Liver (tissue), 8 donors: ENCODE measurements at regions not wholly inside any gene's neighbourhood (a gene's known extent, or its start where the extent isn't known, plus 50 kb on each side); places are given as distances from the start of the nearest gene placed in this dataset.

Experiments used
- DNase-seq: peaks from one replicate; pipeline ENCODE4 v3.0.0-alpha.2; 2017; ENCODE audit warnings: low spot score
- H3K27ac ChIP-seq, 2 donors: one replicate each; pipeline ENCODE4 v1.7.0; 2013; ENCODE audit warnings: inconsistent platforms in 2 of 2, low read length in 2 of 2, control low read depth in 1 of 2, low read depth in 1 of 2, mild to moderate bottlenecking in 1 of 2
- H3K27me3 ChIP-seq, 4 donors: one replicate each; pipeline versions ENCODE4 v1.6.1 to v1.7.0; 2013; ENCODE audit warnings: low read length in 3 of 4, inconsistent platforms in 1 of 4, mild to moderate bottlenecking in 1 of 4, moderate library complexity in 1 of 4; ENCODE audit not compliant: control insufficient read depth in 4 of 4, insufficient read depth in 4 of 4
- H3K36me3 ChIP-seq, 4 donors: one replicate each; pipeline versions ENCODE4 v1.6.1 to v1.7.0; 2013; ENCODE audit warnings: low read length in 3 of 4, mild to moderate bottlenecking in 3 of 4, low read depth in 1 of 4, moderate library complexity in 1 of 4; ENCODE audit not compliant: control insufficient read depth in 4 of 4, insufficient read depth in 3 of 4
- H3K4me1 ChIP-seq, 4 donors: one replicate each; pipeline versions ENCODE4 v1.6.1 to v1.7.0; 2013; ENCODE audit warnings: low read length in 3 of 4, mild to moderate bottlenecking in 3 of 4, moderate library complexity in 1 of 4; ENCODE audit not compliant: control insufficient read depth in 4 of 4, insufficient read depth in 4 of 4
- H3K4me3 ChIP-seq, 3 donors: one replicate each; pipeline versions ENCODE4 v1.6.1 to v1.7.0; 2013; ENCODE audit warnings: low read length in 3 of 3, control low read depth in 1 of 3, low read depth in 1 of 3, mild to moderate bottlenecking in 1 of 3
- H3K9ac ChIP-seq, 2 donors: one replicate each; pipeline ENCODE4 v1.7.0; 2013; ENCODE audit warnings: low read length in 2 of 2, mild to moderate bottlenecking in 2 of 2, moderate library complexity in 2 of 2, control low read depth in 1 of 2, low read depth in 1 of 2
- H3K9me3 ChIP-seq, 4 donors: one replicate each; pipeline versions ENCODE4 v1.6.1 to v1.7.0; 2013; ENCODE audit warnings: low read length in 3 of 4; ENCODE audit not compliant: control insufficient read depth in 4 of 4
- ATF3 ChIP-seq: IDR thresholded peaks from 2 replicates; pipeline ENCODE4 v1.6.1; 2016; ENCODE audit warnings: antibody characterized with exemption
- CTCF ChIP-seq: fragments of 150-350 bp; IDR thresholded peaks from 2 replicates; pipeline ENCODE4 v1.5.1; 2017; ENCODE audit warnings: improper control_type of control experiment, low read depth, low read length; ENCODE audit not compliant: missing input control
- EGR1 ChIP-seq, 2 donors: IDR thresholded peaks; 2 replicates each; pipeline ENCODE4 v1.6.1; 2016 to 2018; ENCODE audit warnings: antibody characterized with exemption in 2 of 2, low read depth in 2 of 2
- FOXA1 ChIP-seq: IDR thresholded peaks from 2 replicates; pipeline ENCODE4 v1.6.1; 2016; ENCODE audit warnings: antibody characterized with exemption
- FOXA2 ChIP-seq: IDR thresholded peaks from 2 replicates; pipeline ENCODE4 v1.6.1; 2016; ENCODE audit warnings: antibody characterized with exemption
- GABPA ChIP-seq, 2 donors: IDR thresholded peaks in 1 of 2; conservative IDR thresholded peaks in 1 of 2; 2 replicates each; pipeline ENCODE4 v1.6.1; 2016; ENCODE audit warnings: antibody characterized with exemption in 2 of 2, mild to moderate bottlenecking in 1 of 2, moderate library complexity in 1 of 2
- HNF4A ChIP-seq, 2 donors: conservative IDR thresholded peaks; 2 replicates each; pipeline ENCODE4 v1.6.1; 2016; ENCODE audit warnings: antibody characterized with exemption in 2 of 2, mild to moderate bottlenecking in 2 of 2
- HNF4G ChIP-seq: IDR thresholded peaks from 2 replicates; pipeline ENCODE4 v1.6.1; 2016; ENCODE audit warnings: antibody characterized with exemption
- JUND ChIP-seq, 2 donors: IDR thresholded peaks; 2 replicates each; pipeline ENCODE4 v1.6.1; 2016; ENCODE audit warnings: antibody characterized with exemption in 2 of 2
- MAX ChIP-seq: IDR thresholded peaks from 2 replicates; pipeline ENCODE4 v1.6.1; 2016; ENCODE audit warnings: antibody characterized with exemption
- NR2F2 ChIP-seq: IDR thresholded peaks from 2 replicates; pipeline ENCODE4 v1.6.1; 2016; ENCODE audit warnings: antibody characterized with exemption
- RAD21 ChIP-seq, 2 donors: IDR thresholded peaks; 2 replicates each; pipeline ENCODE4 v1.6.1; 2016; ENCODE audit warnings: antibody characterized with exemption in 2 of 2, mild to moderate bottlenecking in 2 of 2
- REST ChIP-seq: IDR thresholded peaks from 2 replicates; pipeline ENCODE4 v1.6.1; 2016; ENCODE audit warnings: antibody characterized with exemption, mild to moderate bottlenecking
- RXRA ChIP-seq, 2 donors: IDR thresholded peaks; 2 replicates each; pipeline ENCODE4 v1.6.1; 2017 to 2018; ENCODE audit warnings: antibody characterized with exemption in 2 of 2, mild to moderate bottlenecking in 1 of 2
- TAF1 ChIP-seq: conservative IDR thresholded peaks from 2 replicates; pipeline ENCODE4 v1.6.1; 2016; ENCODE audit warnings: antibody characterized with exemption, mild to moderate bottlenecking
- YY1 ChIP-seq: IDR thresholded peaks from 2 replicates; pipeline ENCODE4 v1.6.1; 2016; ENCODE audit warnings: antibody characterized with exemption, mild to moderate bottlenecking
- WGBS: extraction: QIAGEN DNeasy Blood & Tissue Kit; methylation state at CpG from one replicate; pipeline ENCODE4 v1.1.7; 2013; 5-methylcytosine and 5-hydroxymethylcytosine counted together
- TF ChIP-seq, protein P1 (sequence below): IDR thresholded peaks from 2 replicates; pipeline ENCODE4 v1.6.1; 2016; ENCODE audit warnings: antibody characterized with exemption
- donor health status: healthy.
- donor health status: healthy.
- donor health status: healthy.
- donor health status: healthy.
- donor health status: healthy.

DNA sequence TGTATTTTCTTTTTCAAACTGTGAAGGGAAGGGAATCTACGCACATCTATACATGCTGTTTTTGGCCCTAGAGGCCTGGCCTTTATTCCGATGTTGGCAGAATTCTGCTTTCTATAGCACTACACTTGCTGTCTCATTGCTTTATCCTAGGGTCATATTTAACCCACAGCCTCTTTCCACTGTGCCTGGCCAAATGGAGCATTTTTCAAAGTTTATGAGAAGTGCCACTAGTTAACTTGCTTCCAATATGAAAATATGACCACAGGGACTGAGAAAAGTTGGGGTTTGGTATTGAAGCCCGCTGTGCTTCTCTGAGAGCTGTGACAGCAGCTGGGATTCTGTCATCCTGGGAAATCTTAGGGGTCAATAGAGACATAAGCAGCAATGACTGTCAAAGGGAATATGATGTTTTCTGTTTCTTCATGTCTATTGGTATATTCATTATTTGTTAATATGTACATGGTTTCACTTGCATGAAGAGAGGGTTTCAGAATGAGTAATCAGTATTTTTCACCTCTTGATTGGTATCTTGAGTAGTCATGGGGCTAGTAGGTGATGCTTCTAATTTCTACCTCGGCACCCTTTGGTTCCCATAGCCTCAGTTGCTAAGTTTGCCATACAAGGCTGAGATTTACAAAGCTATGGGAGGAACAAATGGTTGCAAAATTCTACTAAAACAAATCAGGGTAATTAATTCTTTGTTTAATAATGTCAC lies 275.8 kb upstream of the RBMS3 start:
- no peak overlapping the region for H3K9ac ChIP-seq
- no peak overlapping the region for H3K4me3 ChIP-seq
- 85% methylated on average over 4 of the region's 4 CpGs for WGBS
- no peaks in the 10 kb centered on the region for H3K9me3 ChIP-seq
- no peak for TF ChIP-seq CTCF
- peaks cover 0 to 2% (median 0%) of the 10 kb centered on the region in 4 donors for H3K27me3 ChIP-seq
- no peaks in the 10 kb centered on the region for H3K36me3 ChIP-seq
- H3K4me1 ChIP-seq, result no peaks in the 10 kb centered on the region
- DNase-seq, result no peak
- H3K27ac ChIP-seq, result no peak overlapping the region

- no peaks in the 10 kb centered on the region for H3K9me3 ChIP-seq
- TF ChIP-seq MAX (no peak), YY1 (no peak), EGR1 (IDR thresholded peaks at IDR 0.05; ENCODE audit: low read depth in 2 of 2) (no peak), NR2F2 (no peak), ATF3 (no peak), RAD21 (IDR thresholded peaks at IDR 0.05) (no peak), JUND (IDR thresholded peaks at IDR 0.05) (no peak), FOXA2 (no peak), TAF1 (no peak), HNF4A (conservative IDR thresholded peaks at IDR 0.05) (no peak), FOXA1 (no peak)
- TF ChIP-seq, protein P1, sequence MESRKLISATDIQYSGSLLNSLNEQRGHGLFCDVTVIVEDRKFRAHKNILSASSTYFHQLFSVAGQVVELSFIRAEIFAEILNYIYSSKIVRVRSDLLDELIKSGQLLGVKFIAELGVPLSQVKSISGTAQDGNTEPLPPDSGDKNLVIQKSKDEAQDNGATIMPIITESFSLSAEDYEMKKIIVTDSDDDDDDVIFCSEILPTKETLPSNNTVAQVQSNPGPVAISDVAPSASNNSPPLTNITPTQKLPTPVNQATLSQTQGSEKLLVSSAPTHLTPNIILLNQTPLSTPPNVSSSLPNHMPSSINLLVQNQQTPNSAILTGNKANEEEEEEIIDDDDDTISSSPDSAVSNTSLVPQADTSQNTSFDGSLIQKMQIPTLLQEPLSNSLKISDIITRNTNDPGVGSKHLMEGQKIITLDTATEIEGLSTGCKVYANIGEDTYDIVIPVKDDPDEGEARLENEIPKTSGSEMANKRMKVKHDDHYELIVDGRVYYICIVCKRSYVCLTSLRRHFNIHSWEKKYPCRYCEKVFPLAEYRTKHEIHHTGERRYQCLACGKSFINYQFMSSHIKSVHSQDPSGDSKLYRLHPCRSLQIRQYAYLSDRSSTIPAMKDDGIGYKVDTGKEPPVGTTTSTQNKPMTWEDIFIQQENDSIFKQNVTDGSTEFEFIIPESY, result no peak
- H3K27me3 ChIP-seq, result peaks cover 0 to 2% (median 0%) of the 10 kb centered on the region in 4 donors
- no peak overlapping the region for H3K27ac ChIP-seq
- no peak for DNase-seq
- no peaks in the 10 kb centered on the region for H3K36me3 ChIP-seq
- H3K4me1 ChIP-seq, result no peaks in the 10 kb centered on the region
- H3K4me3 ChIP-seq, result no peak overlapping the region
- H3K9ac ChIP-seq, result no peak overlapping the region
These were observed 275.0 kb upstream of the RBMS3 start for GRCh38 chr3:29005862-29006261.

GRCh38 chr3:29011441-29011840 lies 269.4 kb upstream of the RBMS3 start:
- no peak for DNase-seq
- Histone ChIP-seq H3K4me3 (no peak overlapping the region), H3K27me3 (peaks cover 0 to 3% (median 0%) of the 10 kb centered on the region in 4 donors), H3K9ac (no peak overlapping the region), H3K4me1 (no peaks in the 10 kb centered on the region), H3K36me3 (no peaks in the 10 kb centered on the region), H3K27ac (no peak overlapping the region), H3K9me3 (no peaks in the 10 kb centered on the region)
- 84% methylated on average over 2 of the region's 2 CpGs for WGBS
- TF ChIP-seq GABPA (IDR thresholded peaks at IDR 0.05 in 1 of 2, conservative IDR thresholded peaks at IDR 0.05 in 1 of 2) (no peak), ATF3 (no peak), TAF1 (no peak), EGR1 (IDR thresholded peaks at IDR 0.05; ENCODE audit: low read depth in 2 of 2) (no peak), HNF4G (no peak), FOXA2 (no peak), CTCF (no peak), REST (no peak), YY1 (no peak), HNF4A (conservative IDR thresholded peaks at IDR 0.05) (no peak), RXRA (IDR thresholded peaks at IDR 0.05) (no peak)
